RWPE1 (cell line): ENCODE measurements at regions not wholly inside any gene's neighbourhood (a gene's known extent, or its start where the extent isn't known, plus 50 kb on each side); places are given as distances from the start of the nearest gene placed in this dataset.

ENCODE experiments used
- CTCF ChIA-PET: fragments of 350-600 bp; sonication (Branson Sonifier 250); formaldehyde crosslinking; extraction: SDS; loops from one replicate; lab custom pipeline; 2021; lab: Yijun Ruan, JAX
- POLR2A ChIA-PET: fragments of 400-600 bp; formaldehyde crosslinking; extraction: SDS; loops from one replicate; lab custom pipeline; 2020; ENCODE audit warnings: antibody characterized with exemption; ENCODE audit not compliant: low non-redundant PET; lab: Yijun Ruan, JAX
- DNase-seq: peaks from one replicate; pipeline ENCODE4 v3.0.0; 2012; ENCODE audit warnings: low spot score
- H3K27ac ChIP-seq: fragments of 450-650 bp; 2 replicates; pipeline ENCODE4 v1.5.1; 2017
- TF ChIP-seq, protein P1 (sequence below): fragments of 450-650 bp; conservative IDR thresholded peaks from 2 replicates; pipeline ENCODE4 v1.5.1; 2017; ENCODE audit warnings: low read depth, mild to moderate bottlenecking

DNA sequence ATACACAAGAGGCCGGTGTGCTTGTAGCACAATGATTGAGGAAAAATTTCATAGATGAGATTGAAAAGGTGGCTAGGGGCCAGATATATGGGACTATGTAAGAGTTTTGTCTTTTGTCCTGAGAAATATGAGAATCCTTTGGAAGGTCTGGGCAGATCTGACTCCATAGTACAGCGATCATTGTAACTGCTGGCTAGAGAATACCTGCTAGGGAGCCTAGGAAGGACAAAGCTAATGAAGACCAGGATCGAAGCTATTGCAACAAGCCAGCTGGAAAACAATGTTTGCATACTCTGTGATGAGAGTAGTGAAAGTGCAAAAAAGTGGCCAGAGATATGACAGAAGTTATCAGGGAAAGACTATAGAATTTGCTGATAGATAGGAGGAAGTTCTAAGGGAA is 537.6 kb downstream of the C12orf50 start:
- no peak overlapping the region for H3K27ac ChIP-seq
- no peak for DNase-seq
- ChIA-PET POLR2A (no interaction called here), CTCF (no interaction called here)
- TF ChIP-seq, protein P1, sequence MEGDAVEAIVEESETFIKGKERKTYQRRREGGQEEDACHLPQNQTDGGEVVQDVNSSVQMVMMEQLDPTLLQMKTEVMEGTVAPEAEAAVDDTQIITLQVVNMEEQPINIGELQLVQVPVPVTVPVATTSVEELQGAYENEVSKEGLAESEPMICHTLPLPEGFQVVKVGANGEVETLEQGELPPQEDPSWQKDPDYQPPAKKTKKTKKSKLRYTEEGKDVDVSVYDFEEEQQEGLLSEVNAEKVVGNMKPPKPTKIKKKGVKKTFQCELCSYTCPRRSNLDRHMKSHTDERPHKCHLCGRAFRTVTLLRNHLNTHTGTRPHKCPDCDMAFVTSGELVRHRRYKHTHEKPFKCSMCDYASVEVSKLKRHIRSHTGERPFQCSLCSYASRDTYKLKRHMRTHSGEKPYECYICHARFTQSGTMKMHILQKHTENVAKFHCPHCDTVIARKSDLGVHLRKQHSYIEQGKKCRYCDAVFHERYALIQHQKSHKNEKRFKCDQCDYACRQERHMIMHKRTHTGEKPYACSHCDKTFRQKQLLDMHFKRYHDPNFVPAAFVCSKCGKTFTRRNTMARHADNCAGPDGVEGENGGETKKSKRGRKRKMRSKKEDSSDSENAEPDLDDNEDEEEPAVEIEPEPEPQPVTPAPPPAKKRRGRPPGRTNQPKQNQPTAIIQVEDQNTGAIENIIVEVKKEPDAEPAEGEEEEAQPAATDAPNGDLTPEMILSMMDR, result no peak

- ChIA-PET POLR2A (no interaction called here), CTCF (no interaction called here)
- no peak overlapping the region for H3K27ac ChIP-seq
- TF ChIP-seq, protein P1, result no peak
- no peak for DNase-seq
These were observed 538.1 kb downstream of the C12orf50 start for GRCh38 chr12:87491089-87491488.

DNA sequence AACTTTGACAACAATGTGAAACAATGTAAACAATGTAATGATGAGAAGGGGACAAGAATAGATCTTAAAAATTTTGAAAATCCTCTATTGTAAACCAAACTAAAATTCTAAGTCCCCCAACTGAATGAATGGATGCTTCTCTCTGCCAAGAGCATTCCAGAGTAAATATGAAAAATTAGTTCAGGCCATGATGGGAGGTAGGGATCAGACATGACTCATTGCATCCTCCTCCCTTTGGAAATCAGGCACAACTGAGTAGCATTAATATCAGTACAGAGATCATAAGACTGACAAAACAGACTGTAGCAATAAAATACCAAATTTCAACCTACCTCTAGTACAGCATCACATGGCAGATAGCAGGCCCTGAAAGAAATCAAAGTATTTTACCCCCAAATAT is 559.9 kb downstream of the C12orf50 start:
- POLR2A ChIA-PET, result no interaction called here
- no peak for DNase-seq
- CTCF ChIA-PET, result no interaction called here
- TF ChIP-seq, protein P1, result no peak
- no peak overlapping the region for H3K27ac ChIP-seq

- CTCF ChIA-PET, result no interaction called here
- no peak for DNase-seq
- H3K27ac ChIP-seq, result no peak overlapping the region
These were observed 561.3 kb downstream of the C12orf50 start for GRCh38 chr12:87467936-87468335.

GRCh38 chr12:87464565-87464964 is 564.6 kb downstream of the C12orf50 start:
- H3K27ac ChIP-seq, result no peak overlapping the region
- DNase-seq, result no peak
- TF ChIP-seq, protein P1, result no peak
- ChIA-PET POLR2A (no interaction called here), CTCF (no interaction called here)

More at GRCh38 chr12:87467936-87468335, 561.3 kb downstream of the C12orf50 start:
- TF ChIP-seq, protein P1, result no peak
- POLR2A ChIA-PET, result no interaction called here

DNA sequence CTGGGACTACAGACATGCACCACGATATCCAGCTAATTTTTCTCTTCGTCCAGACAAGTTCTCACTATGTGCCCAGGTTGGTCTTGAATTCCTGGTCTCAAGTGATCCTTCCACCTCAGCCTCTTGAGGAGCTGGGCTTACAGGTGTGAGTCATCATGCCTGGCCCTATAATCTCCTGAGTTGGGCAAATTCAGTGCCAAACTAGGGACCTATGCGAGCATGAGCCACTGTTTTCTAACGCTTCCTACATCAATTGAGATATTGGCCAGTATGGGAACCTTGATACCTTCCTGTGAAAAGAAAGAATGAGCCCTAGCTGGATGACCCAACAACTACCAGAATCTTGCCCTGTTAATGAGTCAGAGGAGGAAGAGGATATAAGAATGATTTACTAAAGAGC is 585.2 kb downstream of the C12orf50 start:
- no peak for DNase-seq
- ChIA-PET CTCF (interaction anchor here (0.7 kb wide), 1 partner anchor 1738 kb away, joined by 3 read pairs; no protein-coding TSS in a partner anchor), POLR2A (no interaction called here)
- TF ChIP-seq, protein P1, result no peak
- no peak overlapping the region for H3K27ac ChIP-seq
